Activated CD4-positive, CD25-positive, alpha-beta regulatory T cell treated with anti-CD3 and anti-CD28 coated beads, Interleukin-2, amount 50 U/mL, for 16 hours (primary cell): ENCODE measurements at regions not wholly inside any gene's neighbourhood (a gene's known extent, or its start where the extent isn't known, plus 50 kb on each side); places are given as distances from the start of the nearest gene placed in this dataset.
"Not testable (repeated sequence)": the region's sequence is repeated elsewhere in the genome, so short reads cannot be mapped to it uniquely, and the experiment has no call there.

Experiments used
- DNase-seq: peaks from one replicate; pipeline ENCODE4 v3.0.0-alpha.2; 2020; ENCODE audit warnings: low read depth, low spot score

DNA sequence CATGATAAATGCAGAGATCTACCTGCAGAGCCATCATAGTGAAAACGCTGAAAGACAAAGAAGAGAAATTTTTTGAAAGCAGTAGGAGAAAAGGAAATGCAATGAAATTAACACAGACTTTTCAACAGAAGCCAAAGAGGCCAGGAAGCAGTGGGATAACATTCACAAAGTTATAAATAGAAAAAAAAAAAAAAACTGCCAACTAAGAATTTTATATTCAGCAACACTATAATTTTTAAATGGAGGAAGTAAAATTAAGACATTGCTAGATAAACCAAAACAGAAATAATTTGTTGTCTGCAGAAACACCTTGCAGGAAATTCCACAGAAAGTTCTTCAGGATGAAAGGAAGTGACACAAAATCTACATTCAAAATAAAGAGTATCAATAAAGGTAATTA lies 591.5 kb upstream of the ID4 start:
- no peak for DNase-seq

DNA sequence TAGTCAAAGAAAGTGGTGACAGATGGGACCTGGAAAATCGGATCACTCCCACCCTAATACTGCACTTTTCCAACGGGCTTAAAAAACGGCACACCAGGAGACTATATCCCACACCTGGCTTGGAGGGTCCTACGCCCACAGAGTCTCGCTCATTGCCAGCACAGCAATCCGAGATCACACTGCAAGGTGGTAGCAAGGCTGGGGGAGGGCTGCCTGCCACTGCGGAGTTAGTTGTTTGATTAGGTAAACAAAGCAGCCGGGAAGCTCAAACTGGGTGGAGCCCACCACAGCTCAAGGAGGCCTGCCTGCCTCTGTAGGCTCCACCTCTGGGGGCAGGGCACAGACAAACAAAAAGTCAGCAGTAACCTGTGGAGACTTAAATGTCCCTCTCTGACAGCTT lies 590.0 kb upstream of the ID4 start:
- not testable (repeated sequence) for DNase-seq

DNA sequence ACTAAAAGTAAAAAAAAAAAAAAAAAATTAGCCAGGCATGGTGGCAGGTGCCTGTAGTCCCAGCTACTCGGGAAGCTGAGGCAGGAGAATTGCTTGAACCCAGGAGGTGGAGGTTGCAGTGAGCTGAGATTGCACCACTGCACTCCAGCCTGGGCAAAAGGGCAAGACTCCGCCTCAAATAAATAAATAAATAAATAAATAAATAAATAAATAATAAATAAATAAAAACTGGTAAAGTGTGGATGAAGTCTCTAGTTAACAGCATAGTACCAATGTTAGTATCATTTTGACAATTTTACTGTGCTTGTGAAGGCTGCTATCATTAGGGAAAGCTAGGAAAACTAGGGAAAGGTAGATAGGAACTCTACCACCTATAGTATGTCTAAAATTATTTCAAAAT lies 581.0 kb upstream of the ID4 start:
- not testable (repeated sequence) for DNase-seq

DNA sequence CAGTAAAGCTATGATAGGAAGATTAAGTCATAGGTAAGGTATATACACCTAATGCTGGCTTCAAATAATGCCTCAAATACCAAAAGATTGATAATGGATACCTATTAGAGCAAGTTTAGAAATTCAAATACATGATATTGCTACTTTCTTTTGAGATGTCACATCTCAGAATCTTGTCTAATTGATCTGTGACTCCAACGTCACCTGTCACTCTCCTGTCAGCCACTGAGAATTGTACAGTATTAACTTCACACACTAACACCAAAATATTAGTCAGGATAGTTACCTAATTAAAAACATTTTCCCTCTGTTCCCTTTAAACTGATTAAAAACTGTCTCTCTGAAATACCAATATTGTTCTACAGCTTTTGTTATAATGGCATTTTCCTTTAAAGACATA lies 575.5 kb upstream of the ID4 start:
- no peak for DNase-seq

DNA sequence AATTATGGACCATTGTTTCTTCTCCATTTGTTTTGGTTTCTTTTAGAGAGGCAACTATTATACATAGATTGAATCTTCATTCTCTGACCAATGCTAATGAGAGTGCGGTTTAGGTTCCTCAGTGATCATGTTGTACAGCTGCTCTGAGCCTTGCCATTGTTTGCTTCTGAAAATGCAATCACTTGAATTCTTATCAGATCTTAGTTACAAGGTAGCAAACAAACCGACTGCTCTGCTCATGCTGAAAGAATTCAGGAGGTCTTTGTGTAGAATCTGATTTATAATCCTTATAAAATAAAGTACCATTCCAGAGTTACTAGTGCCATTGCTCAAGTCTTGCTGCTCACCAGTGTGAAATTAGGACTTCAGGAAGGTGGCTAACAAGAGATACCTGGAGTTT lies 569.1 kb upstream of the ID4 start:
- no peak for DNase-seq

DNA sequence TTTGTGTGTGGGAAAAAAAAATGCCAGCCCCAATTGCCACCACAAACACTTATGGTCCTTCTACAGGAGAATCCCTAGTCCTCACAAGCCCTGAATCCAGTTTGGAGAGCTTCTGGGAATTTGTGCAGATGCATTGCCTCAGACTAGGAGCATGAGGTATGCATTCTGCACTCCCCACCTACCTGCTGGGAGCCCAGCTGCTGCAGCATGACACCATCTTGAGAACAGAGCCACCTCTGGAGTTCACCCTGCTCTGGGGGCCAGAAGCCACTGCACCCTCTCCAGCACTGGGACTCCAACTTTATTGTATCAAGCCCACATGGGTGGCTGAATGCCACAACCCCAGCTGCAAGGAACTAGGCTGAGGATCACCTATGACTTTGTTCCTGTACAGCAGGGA lies 568.5 kb upstream of the ID4 start:
- no peak for DNase-seq

DNA sequence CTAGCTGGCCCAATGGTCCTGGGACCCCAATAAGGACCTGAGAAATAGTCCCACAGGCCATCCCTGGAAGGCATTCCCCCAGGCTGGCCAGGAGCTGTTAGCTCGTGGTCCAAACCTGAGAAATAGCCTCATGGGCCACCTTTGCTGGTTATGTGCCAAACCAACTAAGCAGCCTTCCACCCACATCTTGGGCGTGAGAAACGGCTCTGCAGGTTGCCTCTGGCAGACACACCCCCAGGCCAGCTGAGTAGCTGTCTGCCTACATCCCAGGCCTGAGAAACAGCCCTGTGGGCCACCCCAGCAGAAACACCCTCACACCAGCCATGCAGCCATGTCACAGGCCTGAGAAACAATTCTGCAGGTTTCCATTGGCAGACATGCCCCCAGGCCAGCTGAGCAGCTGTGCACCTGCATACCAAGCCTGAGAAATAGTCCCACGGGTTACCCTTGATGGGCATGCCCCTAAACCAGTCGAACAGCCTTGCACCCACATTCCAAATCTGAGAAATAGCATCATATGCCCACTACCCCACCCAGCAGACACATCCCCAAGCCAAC lies 567.8 kb upstream of the ID4 start:
- no peak for DNase-seq

DNA sequence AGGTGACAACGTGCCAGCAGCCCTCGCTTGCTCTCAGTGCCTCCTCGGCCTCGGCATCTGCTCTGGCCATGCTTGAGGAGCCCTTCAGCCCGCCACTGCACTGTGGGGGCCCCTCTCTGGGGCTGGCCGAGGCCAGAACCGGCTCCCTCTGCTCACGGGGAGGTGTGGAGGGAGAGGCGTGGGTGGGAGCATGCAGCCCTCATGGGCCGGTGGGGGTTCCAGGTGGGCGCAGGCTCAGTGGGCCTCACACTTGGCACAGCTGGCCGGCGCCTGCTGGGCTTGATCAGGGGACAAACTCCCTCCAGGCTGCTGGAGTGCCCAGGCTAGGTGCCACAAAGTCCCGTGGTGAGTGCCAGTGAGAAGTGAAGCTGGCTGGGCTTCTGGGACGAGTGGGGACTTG lies 566.6 kb upstream of the ID4 start:
- DNase-seq, result no peak

DNA sequence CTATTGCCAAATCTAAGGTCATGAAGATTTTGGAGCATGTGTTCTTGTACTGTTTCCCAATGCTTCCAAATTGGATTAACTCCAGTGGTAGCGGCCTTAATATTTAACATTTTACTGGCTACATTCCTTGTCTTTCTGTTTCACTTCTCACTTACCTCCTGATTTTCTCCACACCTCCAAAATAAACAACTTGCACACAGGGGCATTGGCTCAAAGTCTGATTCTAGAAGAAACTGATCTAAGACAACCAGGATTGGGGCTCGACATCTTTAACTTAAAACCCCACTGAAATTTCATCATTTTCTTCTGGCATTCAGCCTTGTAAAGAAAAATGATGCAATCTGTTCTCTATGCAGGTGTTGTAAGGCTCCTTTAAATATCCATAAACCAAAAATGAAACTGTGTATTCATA lies 557.9 kb upstream of the ID4 start:
- DNase-seq, result no peak

DNA sequence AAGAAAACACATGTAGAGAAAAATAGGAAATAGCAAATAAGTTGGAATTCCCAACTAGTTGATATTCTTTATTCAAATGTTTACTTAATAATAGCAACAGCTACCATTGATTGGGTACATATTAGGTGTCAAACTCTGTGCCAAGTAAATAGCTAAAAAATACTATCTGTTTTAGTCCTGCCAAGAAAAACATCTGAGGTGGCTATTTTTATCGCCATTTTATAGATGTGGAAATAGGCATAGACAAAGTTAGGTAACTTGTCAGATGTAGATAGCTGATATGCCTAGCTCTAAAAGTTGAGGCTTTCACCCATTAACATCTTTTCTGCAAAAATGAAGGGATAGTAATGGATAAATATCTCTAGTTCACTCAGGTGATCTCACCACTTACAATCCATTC lies 549.2 kb upstream of the ID4 start:
- no peak for DNase-seq

DNA sequence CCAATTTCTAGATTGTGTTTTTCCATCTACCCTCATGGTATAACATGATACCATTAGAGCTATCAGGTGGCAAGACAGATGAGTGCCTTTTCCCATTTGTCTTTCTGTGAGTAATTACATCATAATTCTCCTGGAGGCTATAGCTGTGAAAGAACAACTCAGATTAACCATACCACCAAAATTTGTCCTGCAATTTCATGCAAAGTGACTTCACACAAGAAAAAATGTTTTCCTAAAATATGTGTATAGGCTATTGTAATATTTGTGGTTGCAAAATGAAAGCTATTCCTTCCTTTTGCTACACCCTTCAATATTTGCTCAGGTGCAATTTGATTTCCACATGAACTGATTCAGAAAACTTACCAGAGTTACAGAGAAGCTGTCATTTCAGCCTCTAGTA lies 547.7 kb upstream of the ID4 start:
- no peak for DNase-seq

DNA sequence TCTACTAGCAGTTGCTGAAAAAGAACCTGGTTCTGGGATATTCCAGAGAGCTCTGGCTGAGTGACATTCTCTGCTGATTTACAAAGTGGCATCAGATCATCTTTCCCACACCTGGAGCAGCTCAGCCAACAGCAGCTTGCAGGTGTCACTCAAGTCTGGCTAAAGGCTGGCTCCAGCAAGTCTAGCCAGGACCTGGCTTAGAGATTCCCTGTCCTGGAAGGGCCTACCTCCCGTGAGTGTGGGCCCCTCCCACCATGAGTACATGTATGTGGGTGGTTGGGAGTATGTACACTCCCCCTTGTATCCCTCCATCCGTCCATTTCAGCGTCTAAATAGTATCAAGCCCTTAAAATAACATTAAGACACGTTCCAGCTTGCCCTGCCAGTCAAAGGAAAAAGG lies 539.3 kb upstream of the ID4 start:
- no peak for DNase-seq

DNA sequence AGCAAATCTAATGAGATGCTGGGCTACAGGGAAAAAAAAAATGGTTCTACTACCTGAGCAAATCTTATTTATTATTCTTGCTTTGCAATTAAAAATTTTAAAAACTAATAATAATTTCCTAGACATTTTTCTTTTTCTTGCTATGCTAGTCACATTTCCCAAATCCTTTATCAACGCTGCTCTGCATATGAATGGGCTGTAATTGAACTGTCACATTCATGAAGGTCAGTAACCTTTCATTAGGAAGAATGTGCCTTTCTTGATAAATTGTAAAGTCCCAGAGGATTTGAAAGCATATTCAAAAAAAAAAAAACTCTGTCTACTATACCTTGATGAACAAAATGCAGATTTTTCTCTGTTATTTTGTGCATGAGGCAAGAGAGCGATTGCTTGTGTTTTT lies 538.7 kb upstream of the ID4 start:
- DNase-seq, result no peak

DNA sequence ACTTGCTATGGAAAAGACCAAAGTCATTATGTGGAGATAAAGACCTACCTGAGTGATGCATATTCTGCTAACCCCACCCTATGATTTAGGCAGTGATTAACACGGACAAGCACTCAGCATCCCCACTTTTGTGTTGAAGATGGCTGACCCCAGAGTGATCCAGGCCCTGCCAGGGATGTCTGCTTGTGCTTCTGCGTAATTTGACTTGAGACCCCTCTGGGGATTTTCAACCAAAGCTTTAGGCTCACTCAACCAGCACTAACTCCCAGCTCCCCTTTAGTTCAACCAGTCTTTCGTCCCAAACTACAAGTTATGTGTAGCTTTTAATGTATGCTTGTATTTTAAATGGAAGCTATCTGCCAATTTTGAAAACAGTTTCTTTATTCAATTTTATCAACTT lies 538.0 kb upstream of the ID4 start:
- DNase-seq, result no peak

DNA sequence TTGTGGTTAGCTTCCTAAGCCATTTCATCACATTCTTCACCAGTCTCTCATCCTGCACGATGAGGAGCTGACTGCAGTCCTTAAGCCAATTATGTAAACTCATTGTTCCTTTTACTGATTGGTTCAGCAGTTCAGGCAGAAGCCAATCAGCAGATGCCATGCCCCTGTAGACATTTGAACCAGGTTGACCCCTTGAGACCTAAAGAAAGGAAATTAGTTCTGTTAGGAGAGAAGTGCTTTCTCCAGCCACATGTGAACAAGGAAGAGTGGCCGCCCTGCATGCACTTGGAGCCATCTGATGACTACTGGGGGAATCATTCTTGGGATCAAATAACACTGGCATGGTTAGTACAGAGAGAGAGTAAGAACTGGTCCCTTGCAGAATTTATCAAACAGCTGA lies 535.2 kb upstream of the ID4 start:
- DNase-seq, result no peak

DNA sequence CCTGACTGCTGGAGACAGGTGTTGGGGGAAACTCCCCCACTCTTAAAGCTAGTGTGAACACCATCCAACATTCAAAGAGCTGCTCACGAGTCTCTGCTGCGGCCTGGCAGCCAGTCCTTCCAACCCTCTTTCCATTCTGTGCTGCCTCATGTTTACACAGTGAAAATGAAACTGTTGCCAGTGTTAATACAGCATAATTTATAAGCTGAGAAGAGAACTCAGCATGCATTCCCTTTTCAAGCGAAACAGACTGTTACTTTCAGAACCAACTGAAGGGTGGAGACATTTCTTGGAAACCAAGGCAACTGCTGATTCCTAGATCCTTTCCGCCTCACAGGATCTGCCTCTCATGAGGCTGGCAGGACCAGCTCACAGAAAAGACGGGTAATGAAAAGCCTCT lies 533.8 kb upstream of the ID4 start:
- DNase-seq, result no peak

DNA sequence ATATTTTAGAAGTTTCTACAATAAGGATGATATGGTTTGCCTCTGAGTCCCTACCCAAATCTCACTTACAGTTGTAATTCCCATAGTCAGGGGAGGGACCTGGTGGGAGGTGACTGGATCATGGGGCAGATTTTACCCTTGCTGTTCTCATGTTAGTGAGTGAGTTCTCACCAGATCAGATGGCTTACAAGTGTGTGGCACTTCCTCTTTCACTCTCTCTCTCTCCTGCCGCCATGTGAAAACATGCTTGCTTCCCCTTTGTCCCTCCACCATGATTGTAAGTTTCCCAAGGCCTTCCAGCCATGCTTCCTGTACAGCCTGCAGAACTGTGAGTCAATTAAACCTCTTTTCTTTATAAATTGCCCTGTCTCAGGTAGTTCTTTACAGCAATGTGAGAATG lies 527.5 kb upstream of the ID4 start:
- DNase-seq, result no peak

DNA sequence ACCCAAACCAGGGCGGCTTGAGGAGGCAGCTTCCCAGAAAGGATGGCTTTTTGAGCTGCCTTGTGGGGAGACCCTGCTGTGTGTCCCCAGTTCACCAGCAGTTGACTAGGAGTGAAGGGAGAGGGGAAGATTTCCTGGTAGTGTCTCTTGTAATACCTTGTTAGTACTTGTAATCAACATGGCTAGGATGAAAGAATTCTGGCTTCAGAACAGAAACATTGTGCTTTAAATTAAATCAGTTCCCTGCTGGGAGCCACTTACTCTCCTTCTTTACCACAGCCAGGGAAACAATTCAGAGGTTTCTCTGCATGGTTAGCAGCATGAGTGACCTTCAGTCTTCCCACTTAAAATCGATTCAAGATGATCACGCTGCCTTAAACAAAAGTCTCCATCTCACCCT lies 525.4 kb upstream of the ID4 start:
- no peak for DNase-seq

DNA sequence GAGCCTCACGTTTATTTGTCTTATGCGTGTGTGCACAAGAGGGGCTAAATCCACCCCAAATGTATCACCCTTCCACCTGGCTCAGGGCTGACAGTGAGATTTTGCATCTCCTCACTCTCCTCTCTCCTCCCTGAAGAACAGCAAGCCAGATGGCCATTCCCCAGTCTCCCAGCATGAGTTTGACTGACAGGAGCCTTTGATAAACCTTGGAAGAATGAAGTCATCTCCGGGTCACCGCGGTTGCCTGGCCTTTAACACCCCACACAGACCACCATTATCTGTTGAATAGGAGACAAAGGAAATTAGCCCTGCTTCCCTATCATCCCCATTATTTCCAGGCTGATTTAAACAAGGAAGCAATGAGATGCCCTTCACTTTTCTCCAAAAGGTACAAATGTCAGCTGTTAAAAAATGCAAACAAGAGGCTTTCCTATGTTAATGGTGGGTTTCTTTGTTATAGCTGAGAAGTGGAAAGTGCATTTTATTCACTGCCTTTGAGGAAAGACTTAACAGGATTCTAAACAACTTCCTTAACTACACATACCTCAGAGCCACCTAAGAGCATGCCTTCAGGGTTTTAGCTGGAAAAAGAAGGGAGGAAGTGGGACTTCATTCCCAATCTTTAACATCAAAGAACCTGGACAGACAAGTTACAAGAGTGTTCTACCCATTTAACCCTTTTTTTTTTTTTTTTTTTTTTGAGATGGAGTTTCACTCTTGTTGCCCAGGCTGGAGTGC lies 524.8 kb upstream of the ID4 start:
- DNase-seq, result no peak

DNA sequence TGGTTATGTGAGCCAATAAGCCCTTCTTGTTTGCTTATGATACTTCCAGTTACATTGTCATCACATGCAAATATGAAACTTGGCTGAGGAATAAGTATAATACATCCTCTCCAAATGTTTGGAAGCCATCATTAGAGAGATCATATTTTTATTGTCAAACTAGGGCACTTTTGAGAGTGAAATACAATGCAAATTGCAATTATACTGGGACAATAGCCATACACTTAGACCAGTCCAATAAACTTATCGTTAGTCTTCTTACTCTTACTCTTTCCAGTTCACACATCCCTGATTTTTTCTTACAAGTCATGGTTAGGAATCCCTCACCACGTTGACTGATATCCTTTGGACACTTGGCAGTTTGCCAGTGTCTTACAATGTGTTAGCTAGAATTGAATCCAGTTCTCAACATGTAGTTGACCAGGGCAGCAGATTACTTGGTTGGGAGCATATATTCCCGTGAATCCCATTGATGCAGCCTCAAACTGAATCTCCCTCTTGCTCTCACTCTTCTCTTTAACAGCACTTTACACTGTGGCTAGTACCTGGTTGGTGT lies 519.7 kb upstream of the ID4 start:
- no peak for DNase-seq

DNA sequence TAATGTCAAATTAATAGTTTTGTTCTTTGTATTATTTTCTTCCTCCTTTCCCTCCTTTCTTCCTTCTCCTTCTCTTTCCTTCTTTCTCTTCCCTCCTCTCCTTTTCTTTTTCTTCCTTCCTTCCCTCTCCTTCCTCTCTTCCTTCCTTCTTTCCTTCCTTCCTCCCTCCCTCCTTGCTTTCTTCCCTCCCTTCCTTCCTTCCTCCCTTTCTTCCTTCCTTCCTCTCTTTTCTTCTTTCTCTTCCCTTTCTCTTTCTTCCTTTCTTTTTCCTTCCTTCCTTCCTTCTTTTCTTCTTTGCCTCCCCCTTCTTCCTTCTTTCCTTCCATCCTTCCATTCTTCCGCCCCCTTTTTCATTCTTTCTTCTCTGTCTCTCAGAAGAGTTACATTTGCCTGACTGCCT lies 518.2 kb upstream of the ID4 start:
- DNase-seq, result no peak

DNA sequence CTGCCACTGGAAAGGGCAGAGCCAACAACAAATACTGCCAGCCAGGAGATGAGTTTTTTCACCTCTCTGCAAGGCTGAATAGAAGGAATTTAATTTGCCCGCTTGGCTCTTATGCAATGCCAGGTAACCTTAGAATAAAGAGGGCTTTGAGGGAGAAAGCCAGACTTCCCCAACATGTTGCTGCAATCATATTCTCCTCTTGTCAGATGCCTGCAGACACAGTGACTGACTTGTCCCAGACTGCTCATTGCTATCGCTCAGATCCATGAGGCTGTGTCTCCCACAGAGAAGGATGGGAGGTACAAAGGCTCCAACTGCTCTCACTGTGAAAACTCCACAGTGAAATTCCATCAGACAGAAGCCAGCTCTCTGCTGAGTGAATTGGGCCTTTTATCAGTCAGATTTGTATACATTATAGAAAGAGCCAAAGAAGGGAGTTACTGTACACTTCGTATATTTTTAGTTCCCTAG lies 517.0 kb upstream of the ID4 start:
- DNase-seq, result no peak

DNA sequence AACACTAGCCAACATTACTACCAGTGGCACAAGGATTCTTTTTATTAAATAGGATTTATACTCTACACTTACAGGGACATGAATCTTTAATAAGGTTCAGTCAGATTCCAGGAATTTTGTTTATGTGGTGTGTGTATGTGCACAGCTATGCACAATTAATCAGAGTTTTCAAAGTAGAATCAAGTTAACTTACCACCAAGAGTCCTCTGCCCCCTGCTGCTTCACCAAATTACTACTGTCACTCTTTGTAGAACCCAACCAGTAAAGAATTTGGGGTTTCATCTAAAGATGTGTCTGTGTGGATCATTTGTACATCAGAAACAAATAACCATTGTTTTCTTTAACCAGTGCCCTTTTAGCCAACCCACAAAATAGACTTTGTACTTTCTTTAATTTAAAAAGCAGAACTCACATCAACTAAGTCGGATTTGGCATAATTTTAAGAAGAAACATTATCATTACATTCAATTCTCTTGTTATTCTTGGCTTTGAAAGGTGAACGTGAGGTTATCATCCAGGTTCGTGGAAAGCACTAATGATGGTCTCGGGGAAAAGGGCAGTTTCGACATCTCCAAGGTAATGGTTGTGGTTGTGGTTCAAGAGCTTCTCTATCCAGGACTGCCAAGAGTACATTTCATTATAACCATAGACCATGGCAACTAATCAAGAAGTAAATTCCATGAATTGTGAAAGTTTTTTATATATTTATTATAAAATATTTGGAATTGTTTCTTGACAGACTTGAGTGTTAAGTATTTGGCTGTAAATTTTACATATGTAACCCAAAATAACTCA lies 514.3 kb upstream of the ID4 start:
- no peak for DNase-seq
